ENCODE measurements at regions not wholly inside any gene's neighbourhood (a gene's known extent, or its start where the extent isn't known, plus 50 kb on each side); places are given as distances from the start of the nearest gene placed in this dataset.

- 30% methylated on average over 6 of the region's 6 CpGs for WGBS (ENCODE audit: low lambda C conversion rate)
- POLR2A ChIA-PET: no interaction called here
- Histone ChIP-seq H3K4me1 (ENCODE audit: control insufficient read depth in 1 of 2, insufficient read depth in 2 of 2, low read depth in 1 of 2, low read length in 1 of 2) (no peaks in the 10 kb centered on the region), H3K4me3 (ENCODE audit: low read depth in 2 of 2, low read length in 1 of 2) (no peak overlapping the region), H3K36me3 (replicated peaks in 1 of 2; ENCODE audit: control insufficient read depth in 1 of 2, insufficient read depth in 2 of 2, low read length in 1 of 2) (no peaks in the 10 kb centered on the region), H3K27ac (ENCODE audit: low read depth in 2 of 2, low read length in 1 of 2) (no peak overlapping the region), H3K9me2 (no peaks in the 10 kb centered on the region), H4K20me1 (ENCODE audit: insufficient read depth) (no peaks in the 10 kb centered on the region), H3K9me3 (0 out of 2 replicates have a peak, but pooled peaks cover 3% of the 10 kb centered on the region), H3K27me3 (ENCODE audit: insufficient read depth) (no peaks in the 10 kb centered on the region), H3K4me2 (no peak overlapping the region), H3F3A (replicated peaks; ENCODE audit: insufficient read depth) (no peaks in the 10 kb centered on the region), H2AFZ (ENCODE audit: low read depth) (no peak overlapping the region), H3K9ac (no peak overlapping the region), H3K79me2 (ENCODE audit: insufficient read depth) (no peaks in the 10 kb centered on the region)
- TF ChIP-seq USF2 (IDR thresholded peaks at IDR 0.05; ENCODE audit: borderline replicate concordance, low read depth, low read length): no peak
- no peak for TF ChIP-seq RAD21 (IDR thresholded peaks at IDR 0.05; ENCODE audit: low read length)
- CTCF ChIA-PET: no interaction called here
- no peak for DNase-seq
Measured at GRCh38 chr15:93524432-93524831, 435.4 kb upstream of the RGMA start.

- H3K4me2 ChIP-seq: no peak overlapping the region
- WGBS (ENCODE audit: low lambda C conversion rate): 52% methylated on average over 7 of the region's 7 CpGs
- H3K9me3 ChIP-seq: 0 out of 2 replicates have a peak, but pooled peaks cover 3% of the 10 kb centered on the region
- H3K4me1 ChIP-seq (ENCODE audit: control insufficient read depth in 1 of 2, insufficient read depth in 2 of 2, low read depth in 1 of 2, low read length in 1 of 2): no peaks in the 10 kb centered on the region
- H2AFZ ChIP-seq (ENCODE audit: low read depth): no peak overlapping the region
- no peak overlapping the region for H3K27ac ChIP-seq (ENCODE audit: low read depth in 2 of 2, low read length in 1 of 2)
- no peak overlapping the region for H3K4me3 ChIP-seq (ENCODE audit: low read depth in 2 of 2, low read length in 1 of 2)
- CTCF ChIA-PET: no interaction called here
- TF ChIP-seq SMC3 (IDR thresholded peaks at IDR 0.05; ENCODE audit: low read depth, low read length) (no peak), TEAD4 (IDR thresholded peaks at IDR 0.05; ENCODE audit: borderline replicate concordance, insufficient read depth) (no peak), RFX5 (IDR thresholded peaks at IDR 0.05; ENCODE audit: low read length) (no peak), NRF1 (IDR thresholded peaks at IDR 0.05; ENCODE audit: low read depth, low read length) (no peak), MAX (IDR thresholded peaks at IDR 0.05; ENCODE audit: low read depth) (no peak), GATA2 (CRISPR knock-in tag; IDR thresholded peaks at IDR 0.05) (no peak), TCF12 (IDR thresholded peaks at IDR 0.05) (no peak), RCOR1 (IDR thresholded peaks at IDR 0.05; ENCODE audit: low read length) (no peak), EZH2phosphoT487 (IDR thresholded peaks at IDR 0.05; ENCODE audit: borderline replicate concordance, low read depth) (no peak), RXRA (IDR thresholded peaks at IDR 0.05; ENCODE audit: borderline replicate concordance, low read depth) (no peak)
- H4K20me1 ChIP-seq (ENCODE audit: insufficient read depth): no peaks in the 10 kb centered on the region
- H3K27me3 ChIP-seq (ENCODE audit: insufficient read depth): no peaks in the 10 kb centered on the region
- DNase-seq: no peak
- no peak overlapping the region for H3K9ac ChIP-seq
- H3K36me3 ChIP-seq (replicated peaks in 1 of 2; ENCODE audit: control insufficient read depth in 1 of 2, insufficient read depth in 2 of 2, low read length in 1 of 2): no peaks in the 10 kb centered on the region
- H3F3A ChIP-seq (replicated peaks; ENCODE audit: insufficient read depth): no peaks in the 10 kb centered on the region
- no peaks in the 10 kb centered on the region for H3K9me2 ChIP-seq
- POLR2A ChIA-PET: no interaction called here
- H3K79me2 ChIP-seq (ENCODE audit: insufficient read depth): no peaks in the 10 kb centered on the region
Measured at GRCh38 chr15:93523481-93523880, 434.5 kb upstream of the RGMA start.

GRCh38 chr15:93520206-93520605, 431.2 kb upstream of the RGMA start:
- WGBS (ENCODE audit: low lambda C conversion rate): 29% methylated on average over 4 of the region's 4 CpGs
- Histone ChIP-seq H3K4me2 (no peak overlapping the region), H3K27me3 (ENCODE audit: insufficient read depth) (no peaks in the 10 kb centered on the region), H3K36me3 (replicated peaks in 1 of 2; ENCODE audit: control insufficient read depth in 1 of 2, insufficient read depth in 2 of 2, low read length in 1 of 2) (no peaks in the 10 kb centered on the region), H3K4me3 (ENCODE audit: low read depth in 2 of 2, low read length in 1 of 2) (no peak overlapping the region), H3K4me1 (ENCODE audit: control insufficient read depth in 1 of 2, insufficient read depth in 2 of 2, low read depth in 1 of 2, low read length in 1 of 2) (no peaks in the 10 kb centered on the region), H3F3A (replicated peaks; ENCODE audit: insufficient read depth) (no peaks in the 10 kb centered on the region), H3K9me3 (no peaks in the 10 kb centered on the region), H2AFZ (ENCODE audit: low read depth) (no peak overlapping the region), H3K27ac (ENCODE audit: low read depth in 2 of 2, low read length in 1 of 2) (no peak overlapping the region), H3K9me2 (no peaks in the 10 kb centered on the region), H3K9ac (no peak overlapping the region), H4K20me1 (ENCODE audit: insufficient read depth) (no peaks in the 10 kb centered on the region), H3K79me2 (ENCODE audit: insufficient read depth) (no peaks in the 10 kb centered on the region)
- DNase-seq: no peak
- ChIA-PET CTCF (no interaction called here), POLR2A (no interaction called here)
- TF ChIP-seq SMC3 (IDR thresholded peaks at IDR 0.05; ENCODE audit: low read depth, low read length) (no peak), ELF1 (IDR thresholded peaks at IDR 0.05) (no peak), ZBTB33 (IDR thresholded peaks at IDR 0.05; ENCODE audit: borderline replicate concordance, low read depth) (no peak), IRF3 (IDR thresholded peaks at IDR 0.05; ENCODE audit: low read depth, low read length) (no peak), TCF12 (IDR thresholded peaks at IDR 0.05) (no peak), USF1 (IDR thresholded peaks at IDR 0.05; ENCODE audit: borderline replicate concordance, low read depth) (no peak), NRF1 (IDR thresholded peaks at IDR 0.05; ENCODE audit: low read depth, low read length) (no peak), POLR2AphosphoS5 (IDR thresholded peaks at IDR 0.05; ENCODE audit: low read depth, low read length) (no peak), RXRA (IDR thresholded peaks at IDR 0.05; ENCODE audit: borderline replicate concordance, low read depth) (no peak), FOSL2 (IDR thresholded peaks at IDR 0.05; ENCODE audit: borderline replicate concordance, low read depth) (no peak), MEF2A (IDR thresholded peaks at IDR 0.05; ENCODE audit: borderline replicate concordance, low read depth) (no peak)

Measured in SK-N-SH (cell line).